RWPE1 (cell line): ENCODE measurements at regions not wholly inside any gene's neighbourhood (a gene's known extent, or its start where the extent isn't known, plus 50 kb on each side); places are given as distances from the start of the nearest gene placed in this dataset.

ENCODE experiments used
- CTCF ChIA-PET: fragments of 350-600 bp; sonication (Branson Sonifier 250); formaldehyde crosslinking; extraction: SDS; loops from one replicate; lab custom pipeline; 2021; lab: Yijun Ruan, JAX
- POLR2A ChIA-PET: fragments of 400-600 bp; formaldehyde crosslinking; extraction: SDS; loops from one replicate; lab custom pipeline; 2020; ENCODE audit warnings: antibody characterized with exemption; ENCODE audit not compliant: low non-redundant PET; lab: Yijun Ruan, JAX
- DNase-seq: peaks from one replicate; pipeline ENCODE4 v3.0.0; 2012; ENCODE audit warnings: low spot score
- H3K27ac ChIP-seq: fragments of 450-650 bp; 2 replicates; pipeline ENCODE4 v1.5.1; 2017
- CTCF ChIP-seq: fragments of 450-650 bp; conservative IDR thresholded peaks from 2 replicates; pipeline ENCODE4 v1.5.1; 2017; ENCODE audit warnings: low read depth, mild to moderate bottlenecking

GRCh38 chr20:19821606-19822005, 63.5 kb downstream of the RIN2 start:
- ChIA-PET CTCF (no interaction called here), POLR2A (no interaction called here)
- TF ChIP-seq CTCF: no peak
- no peak overlapping the region for H3K27ac ChIP-seq
- no peak for DNase-seq

GRCh38 chr20:19823216-19823615, 65.2 kb downstream of the RIN2 start:
- no peak for DNase-seq
- no peak overlapping the region for H3K27ac ChIP-seq
- ChIA-PET CTCF (no interaction called here), POLR2A (no interaction called here)
- TF ChIP-seq CTCF: no peak

- CTCF ChIA-PET: interaction anchor here (0.6 to 0.7 kb wide), 3 partner anchors 28 to 910 kb away, joined by 3 to 5 read pairs (median 5); no protein-coding TSS in a partner anchor
- POLR2A ChIA-PET: interaction anchor here (0.6 kb wide), 1 partner anchor 66 kb away, joined by 4 read pairs; no protein-coding TSS in a partner anchor
- no peak for DNase-seq
- TF ChIP-seq CTCF: no peak
- no peak overlapping the region; the same call in 1 of the 2 replicates for H3K27ac ChIP-seq
Measured at GRCh38 chr20:19823971-19824370, 65.9 kb downstream of the RIN2 start.

GRCh38 chr20:19824861-19825260, 66.8 kb downstream of the RIN2 start:
- POLR2A ChIA-PET: no interaction called here
- TF ChIP-seq CTCF: no peak
- no peak for DNase-seq
- H3K27ac ChIP-seq: no peak overlapping the region
- CTCF ChIA-PET: interaction anchor here (0.6 kb wide), 1 partner anchor 27 kb away, joined by 3 read pairs; no protein-coding TSS in a partner anchor

GRCh38 chr20:19826179-19826914, 68.3 kb downstream of the RIN2 start:
- POLR2A ChIA-PET: no interaction called here
- TF ChIP-seq CTCF: no peak
- DNase-seq: no peak
- CTCF ChIA-PET: interaction anchor here (0.7 kb wide), 1 partner anchor 124 kb away, joined by 5 read pairs; no protein-coding TSS in a partner anchor
- H3K27ac ChIP-seq: no peak overlapping the region

- DNase-seq: no peak
- CTCF ChIA-PET: interaction anchor here (0.6 to 1.4 kb wide), 10 partner anchors 12 to 759 kb away, joined by 3 to 4 read pairs (median 3); no protein-coding TSS in a partner anchor
- no peak overlapping the region for H3K27ac ChIP-seq
- TF ChIP-seq CTCF: no peak
- POLR2A ChIA-PET: no interaction called here
Measured at GRCh38 chr20:19827818-19828217, 69.8 kb downstream of the RIN2 start.
